Cardiac muscle cell (in vitro differentiated cells and primary cell): ENCODE measurements at regions not wholly inside any gene's neighbourhood (a gene's known extent, or its start where the extent isn't known, plus 50 kb on each side); places are given as distances from the start of the nearest gene placed in this dataset.

Source experiments
- DNase-seq, 2 donors: peaks; one replicate each; pipeline versions ENCODE4 v3.0.0 to v3.0.0-alpha.2; 2010 to 2017; ENCODE audit warnings: low read depth in 1 of 2, low spot score in 1 of 2
- H3K27ac ChIP-seq: fragments of 200-600 bp; sonication (generic); 2 replicates; pipeline ENCODE4 v1.5.1; 2016
- H3K27me3 ChIP-seq: fragments of 200-600 bp; sonication (generic); 2 replicates; pipeline ENCODE4 v1.6.0; 2016; ENCODE audit warnings: control low read depth
- H3K36me3 ChIP-seq: fragments of 200-600 bp; sonication (generic); 2 replicates; pipeline ENCODE4 v1.5.1; 2016; ENCODE audit warnings: control low read depth
- H3K4me1 ChIP-seq: fragments of 200-600 bp; sonication (generic); 2 replicates; pipeline ENCODE4 v1.8.1; 2017; ENCODE audit warnings: low read depth, mild to moderate bottlenecking, mixed run types
- H3K4me3 ChIP-seq: fragments of 200-600 bp; sonication (generic); 2 replicates; pipeline ENCODE4 v1.5.1; 2016; ENCODE audit warnings: mild to moderate bottlenecking
- H3K9me3 ChIP-seq: fragments of 200-600 bp; sonication (generic); 2 replicates; pipeline ENCODE4 v1.5.1; 2017; ENCODE audit warnings: low read depth, mild to moderate bottlenecking, control low read depth
- TF ChIP-seq, protein P1 (sequence below): IDR thresholded peaks from 2 replicates; pipeline ENCODE4 v1.5.1; 2012; ENCODE audit warnings: low read depth, mild to moderate bottlenecking, low read length

DNA sequence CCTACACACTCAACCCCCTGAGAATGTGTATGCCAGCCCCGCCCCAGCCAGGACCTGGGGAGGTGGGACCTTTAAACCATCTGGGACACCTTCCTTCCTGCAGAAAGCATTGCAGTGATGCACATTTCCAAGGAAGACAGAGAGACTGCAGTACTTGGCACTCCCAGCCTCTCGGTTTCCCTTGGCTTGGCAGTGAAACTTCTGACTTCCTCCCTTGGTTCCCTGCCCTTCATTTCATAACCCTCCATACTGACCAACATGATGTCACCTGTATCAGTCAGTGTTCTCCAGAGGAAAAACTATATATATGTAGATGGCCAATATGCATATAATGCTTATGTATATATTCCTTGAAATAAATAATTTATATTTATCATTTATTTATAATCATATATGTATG lies 103.2 kb downstream of the SST start:
- peak in 1 of 2 donors; percentile 83 for DNase-seq
- no peaks in the 10 kb centered on the region for H3K9me3 ChIP-seq
- no peak overlapping the region for H3K4me3 ChIP-seq
- no peak overlapping the region for H3K27ac ChIP-seq
- TF ChIP-seq, protein P1, sequence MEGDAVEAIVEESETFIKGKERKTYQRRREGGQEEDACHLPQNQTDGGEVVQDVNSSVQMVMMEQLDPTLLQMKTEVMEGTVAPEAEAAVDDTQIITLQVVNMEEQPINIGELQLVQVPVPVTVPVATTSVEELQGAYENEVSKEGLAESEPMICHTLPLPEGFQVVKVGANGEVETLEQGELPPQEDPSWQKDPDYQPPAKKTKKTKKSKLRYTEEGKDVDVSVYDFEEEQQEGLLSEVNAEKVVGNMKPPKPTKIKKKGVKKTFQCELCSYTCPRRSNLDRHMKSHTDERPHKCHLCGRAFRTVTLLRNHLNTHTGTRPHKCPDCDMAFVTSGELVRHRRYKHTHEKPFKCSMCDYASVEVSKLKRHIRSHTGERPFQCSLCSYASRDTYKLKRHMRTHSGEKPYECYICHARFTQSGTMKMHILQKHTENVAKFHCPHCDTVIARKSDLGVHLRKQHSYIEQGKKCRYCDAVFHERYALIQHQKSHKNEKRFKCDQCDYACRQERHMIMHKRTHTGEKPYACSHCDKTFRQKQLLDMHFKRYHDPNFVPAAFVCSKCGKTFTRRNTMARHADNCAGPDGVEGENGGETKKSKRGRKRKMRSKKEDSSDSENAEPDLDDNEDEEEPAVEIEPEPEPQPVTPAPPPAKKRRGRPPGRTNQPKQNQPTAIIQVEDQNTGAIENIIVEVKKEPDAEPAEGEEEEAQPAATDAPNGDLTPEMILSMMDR: no peak
- peaks cover 22% of the 10 kb centered on the region for H3K4me1 ChIP-seq
- H3K27me3 ChIP-seq: no peaks in the 10 kb centered on the region
- H3K36me3 ChIP-seq: no peaks in the 10 kb centered on the region

DNA sequence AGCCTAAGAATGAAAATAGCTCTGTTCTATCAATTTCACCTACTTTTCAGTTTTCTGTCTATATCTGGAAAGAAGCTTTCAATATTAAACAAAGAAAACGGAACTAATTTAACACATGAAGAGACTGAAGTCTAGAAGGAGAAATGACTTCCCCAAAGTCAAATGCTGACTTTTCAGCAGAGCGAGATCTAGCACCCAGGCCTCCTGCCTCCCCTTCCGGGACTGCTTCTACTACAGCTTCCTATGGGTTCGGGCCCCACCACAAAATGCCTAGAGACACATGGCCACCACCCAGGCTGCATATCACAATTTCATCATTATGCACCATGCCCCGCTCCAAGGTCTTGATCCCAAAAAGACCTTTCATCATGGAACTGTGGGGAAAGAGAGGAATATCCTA lies 104.5 kb downstream of the SST start:
- no peak for DNase-seq
- Histone ChIP-seq H3K4me3 (no peak overlapping the region), H3K9me3 (no peaks in the 10 kb centered on the region), H3K27me3 (no peaks in the 10 kb centered on the region), H3K36me3 (no peaks in the 10 kb centered on the region), H3K4me1 (peaks cover 20% of the 10 kb centered on the region), H3K27ac (no peak overlapping the region)
- TF ChIP-seq, protein P1: no peak

DNA sequence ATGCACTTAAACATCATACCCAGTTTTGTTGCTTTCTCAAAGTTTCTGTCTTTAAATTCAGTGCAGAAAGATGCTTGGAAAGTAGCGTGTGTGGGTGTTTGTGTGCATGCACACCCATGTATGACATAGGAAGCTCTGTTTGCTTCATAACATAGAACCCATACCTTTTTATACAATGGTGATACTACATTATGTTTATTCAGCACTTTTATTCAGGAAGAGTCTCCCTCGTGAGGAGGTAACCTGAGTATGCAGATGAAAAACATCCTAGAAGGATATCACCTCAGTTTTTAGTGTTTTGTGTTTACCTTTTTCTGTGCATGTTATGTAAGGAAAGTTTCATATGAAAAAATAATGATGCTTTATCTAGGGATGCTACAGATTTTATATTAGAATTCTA lies 111.2 kb downstream of the SST start:
- TF ChIP-seq, protein P1: no peak
- no peaks in the 10 kb centered on the region for H3K9me3 ChIP-seq
- no peaks in the 10 kb centered on the region for H3K27me3 ChIP-seq
- no peaks in the 10 kb centered on the region for H3K4me1 ChIP-seq
- H3K4me3 ChIP-seq: no peak overlapping the region
- no peak for DNase-seq
- H3K27ac ChIP-seq: no peak overlapping the region
- H3K36me3 ChIP-seq: no peaks in the 10 kb centered on the region

DNA sequence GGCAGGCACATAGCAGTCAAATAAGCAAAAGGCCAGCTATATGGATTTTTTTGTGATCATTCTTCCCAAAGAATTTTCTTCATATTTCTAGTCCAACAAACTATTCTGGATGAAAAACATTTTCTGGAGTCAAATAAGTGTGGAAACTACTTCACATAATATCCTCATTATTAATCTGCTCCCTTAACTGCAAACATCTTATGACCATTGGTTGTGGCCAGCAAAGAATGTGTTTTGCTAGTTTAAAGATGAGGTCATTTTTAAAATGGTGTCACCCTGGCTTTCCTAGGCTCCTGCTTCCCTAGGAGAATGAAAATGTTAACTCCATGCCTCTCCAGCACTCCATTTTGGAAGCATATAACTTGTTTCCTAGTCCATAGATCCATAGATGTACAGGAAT lies 118.8 kb downstream of the SST start:
- TF ChIP-seq, protein P1: no peak
- no peaks in the 10 kb centered on the region for H3K36me3 ChIP-seq
- H3K4me3 ChIP-seq: no peak overlapping the region
- no peaks in the 10 kb centered on the region for H3K9me3 ChIP-seq
- no peaks in the 10 kb centered on the region for H3K4me1 ChIP-seq
- DNase-seq: no peak
- no peak overlapping the region for H3K27ac ChIP-seq
- no peaks in the 10 kb centered on the region for H3K27me3 ChIP-seq

DNA sequence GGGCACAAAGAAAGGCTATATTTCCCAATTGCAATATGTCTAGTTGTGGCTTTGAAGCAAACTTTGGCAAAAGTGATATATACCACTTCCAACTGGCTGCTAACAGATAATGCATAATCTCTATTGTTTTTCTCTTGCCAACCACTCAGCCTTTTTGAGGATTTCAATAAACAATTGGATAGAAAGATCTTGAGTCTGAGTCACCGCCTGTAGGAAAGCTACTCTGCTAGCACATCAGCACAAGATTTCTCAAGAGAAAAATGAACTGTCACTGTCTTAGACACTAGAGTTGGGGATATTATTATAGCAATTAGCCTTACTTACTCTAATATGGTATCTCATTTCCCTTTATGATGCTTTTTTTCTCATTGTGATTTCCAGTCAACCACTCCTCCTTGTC lies 119.7 kb downstream of the SST start:
- Histone ChIP-seq H3K36me3 (no peaks in the 10 kb centered on the region), H3K9me3 (no peaks in the 10 kb centered on the region), H3K4me3 (no peak overlapping the region), H3K27ac (no peak overlapping the region), H3K4me1 (no peaks in the 10 kb centered on the region), H3K27me3 (no peaks in the 10 kb centered on the region)
- TF ChIP-seq, protein P1: no peak
- DNase-seq: no peak

DNA sequence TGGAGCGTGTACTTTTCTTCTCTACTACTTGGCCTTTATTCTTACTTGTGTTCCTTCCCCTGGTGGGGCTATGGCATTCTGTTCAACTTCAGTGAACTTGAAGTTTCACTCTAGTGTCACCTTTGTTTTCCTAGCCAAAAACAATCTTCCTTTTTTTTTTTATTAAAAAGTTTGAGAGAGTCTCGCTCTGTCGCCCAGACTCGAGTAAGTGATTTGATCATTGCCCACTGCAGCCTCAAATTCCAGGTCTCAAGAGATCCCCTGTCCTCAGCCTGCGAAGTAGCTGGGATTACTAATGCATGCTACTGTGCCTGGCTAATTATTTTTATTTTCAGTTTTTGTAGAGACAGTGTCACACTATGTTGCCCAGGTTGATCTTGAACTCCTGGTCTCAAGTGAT lies 124.8 kb downstream of the SST start:
- no peaks in the 10 kb centered on the region for H3K4me1 ChIP-seq
- H3K4me3 ChIP-seq: no peak overlapping the region
- TF ChIP-seq, protein P1: no peak
- H3K9me3 ChIP-seq: no peaks in the 10 kb centered on the region
- H3K36me3 ChIP-seq: no peaks in the 10 kb centered on the region
- DNase-seq: no peak
- H3K27me3 ChIP-seq: no peaks in the 10 kb centered on the region
- H3K27ac ChIP-seq: no peak overlapping the region
